ENCODE measurements at regions not wholly inside any gene's neighbourhood (a gene's known extent, or its start where the extent isn't known, plus 50 kb on each side); places are given as distances from the start of the nearest gene placed in this dataset.

- no peak for DNase-seq (ENCODE audit: low read depth)
Measured at GRCh38 chr18:78565240-78565639, 414.4 kb upstream of the SALL3 start.

- DNase-seq (ENCODE audit: low read depth) = no peak
Measured at GRCh38 chr18:78566065-78566464, 413.6 kb upstream of the SALL3 start.

- DNase-seq (ENCODE audit: low read depth) = no peak
Measured at GRCh38 chr18:78566720-78567119, 412.9 kb upstream of the SALL3 start.

GRCh38 chr18:78571063-78571785 lies 408.4 kb upstream of the SALL3 start:
- DNase-seq (ENCODE audit: low read depth) = no peak

GRCh38 chr18:78571831-78572347 lies 407.7 kb upstream of the SALL3 start:
- DNase-seq (ENCODE audit: low read depth) = no peak

GRCh38 chr18:78573773-78574172 lies 405.8 kb upstream of the SALL3 start:
- DNase-seq (ENCODE audit: low read depth) = no peak

- no peak for DNase-seq (ENCODE audit: low read depth)
Measured at GRCh38 chr18:78576967-78577366, 402.7 kb upstream of the SALL3 start.

- DNase-seq (ENCODE audit: low read depth) = no peak
Measured at GRCh38 chr18:78579449-78579848, 400.2 kb upstream of the SALL3 start.

GRCh38 chr18:78579854-78580577 lies 399.6 kb upstream of the SALL3 start:
- no peak for DNase-seq (ENCODE audit: low read depth)

GRCh38 chr18:78580835-78581339 lies 398.7 kb upstream of the SALL3 start:
- no peak for DNase-seq (ENCODE audit: low read depth)

GRCh38 chr18:78582181-78582709 lies 397.4 kb upstream of the SALL3 start:
- DNase-seq (ENCODE audit: low read depth) = no peak

GRCh38 chr18:78582898-78583738 lies 396.5 kb upstream of the SALL3 start:
- DNase-seq (ENCODE audit: low read depth) = no peak

- no peak for DNase-seq (ENCODE audit: low read depth)
Measured at GRCh38 chr18:78583739-78584458, 395.7 kb upstream of the SALL3 start.

GRCh38 chr18:78584459-78585022 lies 395.1 kb upstream of the SALL3 start:
- DNase-seq (ENCODE audit: low read depth) = no peak

GRCh38 chr18:78586586-78586985 lies 393.0 kb upstream of the SALL3 start:
- DNase-seq (ENCODE audit: low read depth) = no peak

GRCh38 chr18:78587096-78587495 lies 392.5 kb upstream of the SALL3 start:
- DNase-seq (ENCODE audit: low read depth) = no peak

GRCh38 chr18:78587626-78588600 lies 391.7 kb upstream of the SALL3 start:
- DNase-seq (ENCODE audit: low read depth) = no peak

- no peak for DNase-seq (ENCODE audit: low read depth)
Measured at GRCh38 chr18:78589916-78590437, 389.6 kb upstream of the SALL3 start.

- no peak for DNase-seq (ENCODE audit: low read depth)
Measured at GRCh38 chr18:78595453-78595852, 384.2 kb upstream of the SALL3 start.

Measured in CMK (cell line).